ENCODE measurements at regions not wholly inside any gene's neighbourhood (a gene's known extent, or its start where the extent isn't known, plus 50 kb on each side); places are given as distances from the start of the nearest gene placed in this dataset.
A peak's percentile ranks its signal among the peaks of the same experiment; 100 is the strongest.

DNA sequence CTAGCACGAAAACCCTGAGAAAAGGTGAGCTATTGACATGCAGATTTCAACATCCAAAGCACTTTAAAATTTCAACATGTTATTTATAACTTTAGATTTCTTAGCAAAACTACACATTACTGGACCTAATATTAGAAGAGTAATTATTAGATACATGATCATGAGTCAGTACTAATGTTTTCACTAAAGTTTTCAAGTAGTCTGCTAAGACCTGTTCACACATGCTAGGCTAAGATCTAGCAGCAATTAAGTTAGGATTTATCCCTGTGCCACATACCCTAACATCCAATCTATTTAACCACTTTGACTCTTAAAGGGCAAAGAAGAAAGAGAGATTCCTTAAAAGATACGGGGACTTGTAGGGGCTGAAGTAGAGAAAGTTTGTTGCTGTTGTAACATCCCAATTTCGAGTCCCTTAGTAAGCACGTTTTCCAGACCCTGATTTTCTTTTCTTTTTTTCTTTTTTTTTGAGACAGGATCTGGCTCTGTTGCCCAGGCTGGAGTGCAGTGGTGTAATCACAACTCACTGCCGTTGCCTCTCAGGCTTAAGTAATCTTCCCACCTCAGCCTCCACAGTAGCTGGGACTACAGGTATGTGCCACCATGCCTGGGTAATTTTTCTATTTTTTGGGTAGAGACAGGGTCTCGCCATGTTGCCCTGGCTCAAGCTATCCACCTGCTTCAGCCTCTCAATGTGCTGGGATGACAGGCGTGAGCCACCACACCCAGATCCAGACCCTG lies 102.5 kb upstream of the ATF7IP start:
- no peak overlapping the region for H3K27ac ChIP-seq
- DNase-seq = no peak
- H3K27me3 ChIP-seq = no peaks in the 10 kb centered on the region
- intact Hi-C loops (cut with DNase I) = no loop called here
- no peak for ATAC-seq
- H3K4me1 ChIP-seq = peaks cover 12 to 58% of the 10 kb centered on the region in 2 donors
- TF ChIP-seq, protein P1, sequence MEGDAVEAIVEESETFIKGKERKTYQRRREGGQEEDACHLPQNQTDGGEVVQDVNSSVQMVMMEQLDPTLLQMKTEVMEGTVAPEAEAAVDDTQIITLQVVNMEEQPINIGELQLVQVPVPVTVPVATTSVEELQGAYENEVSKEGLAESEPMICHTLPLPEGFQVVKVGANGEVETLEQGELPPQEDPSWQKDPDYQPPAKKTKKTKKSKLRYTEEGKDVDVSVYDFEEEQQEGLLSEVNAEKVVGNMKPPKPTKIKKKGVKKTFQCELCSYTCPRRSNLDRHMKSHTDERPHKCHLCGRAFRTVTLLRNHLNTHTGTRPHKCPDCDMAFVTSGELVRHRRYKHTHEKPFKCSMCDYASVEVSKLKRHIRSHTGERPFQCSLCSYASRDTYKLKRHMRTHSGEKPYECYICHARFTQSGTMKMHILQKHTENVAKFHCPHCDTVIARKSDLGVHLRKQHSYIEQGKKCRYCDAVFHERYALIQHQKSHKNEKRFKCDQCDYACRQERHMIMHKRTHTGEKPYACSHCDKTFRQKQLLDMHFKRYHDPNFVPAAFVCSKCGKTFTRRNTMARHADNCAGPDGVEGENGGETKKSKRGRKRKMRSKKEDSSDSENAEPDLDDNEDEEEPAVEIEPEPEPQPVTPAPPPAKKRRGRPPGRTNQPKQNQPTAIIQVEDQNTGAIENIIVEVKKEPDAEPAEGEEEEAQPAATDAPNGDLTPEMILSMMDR (IDR thresholded peaks at IDR 0.05) = no peak
- H3K36me3 ChIP-seq = no peaks in the 10 kb centered on the region
- no peak overlapping the region for H3K4me3 ChIP-seq
- peaks cover 0 to 10% of the 10 kb centered on the region in 2 donors for H3K9me3 ChIP-seq

DNA sequence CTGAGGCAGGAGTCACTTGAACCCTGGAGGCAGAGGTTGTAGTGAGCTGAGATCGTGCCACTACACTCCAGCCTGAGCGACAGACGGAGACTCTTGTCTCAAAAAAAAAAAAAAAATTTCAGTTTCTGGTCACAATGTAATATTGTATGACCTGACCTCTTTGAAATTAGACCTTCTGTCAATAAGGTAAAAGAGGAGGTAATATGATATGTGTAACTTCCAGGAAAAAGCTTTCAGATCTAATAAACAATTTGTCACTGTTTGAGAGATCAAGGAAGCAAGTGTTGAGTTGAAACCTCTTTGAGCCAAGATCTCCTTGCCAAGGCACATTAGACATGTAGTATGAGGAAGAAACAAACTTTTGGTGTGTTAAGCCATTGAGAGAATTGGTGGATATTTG lies 101.7 kb upstream of the ATF7IP start:
- ATAC-seq (no peak), DNase-seq (no peak)
- Histone ChIP-seq H3K27me3 (no peaks in the 10 kb centered on the region), H3K27ac (peak overlapping the region in 1 of 2 donors; percentile 63), H3K36me3 (no peaks in the 10 kb centered on the region), H3K4me1 (peaks cover 6 to 50% of the 10 kb centered on the region in 2 donors), H3K9me3 (peaks cover 0 to 10% of the 10 kb centered on the region in 2 donors), H3K4me3 (no peak overlapping the region)
- intact Hi-C loops (cut with DNase I) = no loop called here
- TF ChIP-seq, protein P1 (IDR thresholded peaks at IDR 0.05) = no peak

DNA sequence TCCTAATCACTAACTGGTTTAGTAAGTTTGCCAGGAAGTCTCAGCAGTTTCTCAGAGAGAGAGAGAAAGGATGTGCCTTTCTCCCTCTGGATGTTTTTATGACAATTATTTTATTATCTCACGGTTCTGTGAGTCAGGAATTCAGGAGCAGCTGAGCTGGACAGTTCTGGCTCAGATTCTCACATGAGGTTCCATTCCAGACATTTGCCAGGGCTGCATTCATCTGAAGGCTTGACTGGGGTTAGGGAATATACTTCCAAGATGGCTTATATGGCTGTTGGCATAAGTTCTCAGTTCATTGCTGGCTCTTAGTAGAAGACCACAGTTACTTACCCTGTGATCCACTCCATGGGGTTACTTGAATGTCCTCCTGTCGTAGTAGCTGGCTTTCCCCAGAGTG lies 101.2 kb upstream of the ATF7IP start:
- intact Hi-C loops (cut with DNase I) = no loop called here
- H3K27me3 ChIP-seq = no peaks in the 10 kb centered on the region
- TF ChIP-seq, protein P1 (IDR thresholded peaks at IDR 0.05) = no peak
- ATAC-seq = no peak
- peak overlapping the region in 1 of 2 donors; percentile 63 for H3K27ac ChIP-seq
- H3K4me3 ChIP-seq = no peak overlapping the region
- H3K36me3 ChIP-seq = no peaks in the 10 kb centered on the region
- H3K9me3 ChIP-seq = peaks cover 0 to 10% of the 10 kb centered on the region in 2 donors
- no peak for DNase-seq
- peaks cover 6 to 44% of the 10 kb centered on the region in 2 donors for H3K4me1 ChIP-seq

- H3K4me3 ChIP-seq = no peak overlapping the region
- DNase-seq (no peak), ATAC-seq (no peak)
- TF ChIP-seq, protein P1 (IDR thresholded peaks at IDR 0.05) = no peak
- intact Hi-C loops (cut with DNase I) = no loop called here
- H3K36me3 ChIP-seq = no peaks in the 10 kb centered on the region
- peaks cover 0 to 7% of the 10 kb centered on the region in 2 donors for H3K9me3 ChIP-seq
- H3K27ac ChIP-seq = peak overlapping the region in 1 of 2 donors; percentile 63
- peaks cover 6 to 40% of the 10 kb centered on the region in 2 donors for H3K4me1 ChIP-seq
- no peaks in the 10 kb centered on the region for H3K27me3 ChIP-seq
Measured at GRCh38 chr12:14264778-14265177, 100.7 kb upstream of the ATF7IP start.

DNA sequence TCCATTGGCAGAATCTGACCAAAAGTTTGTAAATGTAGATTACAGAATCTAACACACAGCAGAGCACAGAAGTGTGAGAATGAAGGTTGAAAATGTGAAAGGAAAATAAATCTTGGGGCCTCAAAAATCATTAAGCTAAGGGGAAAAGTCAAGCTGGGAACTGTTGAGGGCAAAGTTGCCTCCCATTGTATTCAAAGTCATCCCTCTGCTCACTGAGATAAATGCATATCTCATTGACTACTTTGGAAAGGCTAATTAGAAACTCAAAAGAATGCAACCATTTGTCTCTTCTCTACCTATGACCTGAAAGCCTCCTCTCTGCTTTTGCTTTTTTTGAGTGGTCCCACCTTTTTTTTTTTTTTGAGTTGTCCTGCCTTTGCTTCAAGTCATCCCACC lies 97.4 kb upstream of the ATF7IP start:
- TF ChIP-seq, protein P1 (IDR thresholded peaks at IDR 0.05) = no peak
- DNase-seq (no peak), ATAC-seq (no peak)
- Histone ChIP-seq H3K36me3 (no peaks in the 10 kb centered on the region), H3K27me3 (no peaks in the 10 kb centered on the region), H3K9me3 (peaks cover 0 to 7% of the 10 kb centered on the region in 2 donors), H3K27ac (no peak overlapping the region), H3K4me1 (peaks cover 0 to 31% of the 10 kb centered on the region in 2 donors), H3K4me3 (no peak overlapping the region)
- intact Hi-C loops (cut with DNase I) = no loop called here

Measured in left lung (tissue), 4 donors.